HG03469 (cell line): ENCODE measurements at regions not wholly inside any gene's neighbourhood (a gene's known extent, or its start where the extent isn't known, plus 50 kb on each side); places are given as distances from the start of the nearest gene placed in this dataset.

Experiments used
- ATAC-seq: cut with Tn5 transposase; IDR thresholded peaks from one replicate; pipeline ENCODE4 v1.9.1; 2021; ENCODE audit warnings: mild to moderate bottlenecking, moderate library complexity, moderate number of reproducible peaks; ENCODE audit not compliant: unreplicated experiment

DNA sequence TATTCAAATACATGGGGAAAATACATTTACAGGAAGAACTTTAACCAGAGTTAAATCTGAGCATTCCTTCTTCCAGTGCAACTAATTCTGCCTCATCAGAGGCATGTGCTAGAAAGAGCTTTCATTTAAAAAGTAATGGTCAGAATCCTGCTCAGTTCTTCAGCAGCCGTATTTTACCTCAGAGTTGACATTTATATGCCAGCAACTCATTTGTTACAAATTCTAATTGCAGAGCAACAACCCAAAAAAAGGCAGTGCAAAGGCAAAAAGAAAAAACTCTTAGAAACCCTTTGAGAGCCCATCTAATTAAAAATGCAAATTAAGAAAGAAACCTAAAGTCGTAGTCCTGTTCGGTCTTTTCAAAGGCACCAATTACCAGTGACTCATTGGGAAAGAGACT is 392.5 kb downstream of the PBX1 start:
- no peak for ATAC-seq

DNA sequence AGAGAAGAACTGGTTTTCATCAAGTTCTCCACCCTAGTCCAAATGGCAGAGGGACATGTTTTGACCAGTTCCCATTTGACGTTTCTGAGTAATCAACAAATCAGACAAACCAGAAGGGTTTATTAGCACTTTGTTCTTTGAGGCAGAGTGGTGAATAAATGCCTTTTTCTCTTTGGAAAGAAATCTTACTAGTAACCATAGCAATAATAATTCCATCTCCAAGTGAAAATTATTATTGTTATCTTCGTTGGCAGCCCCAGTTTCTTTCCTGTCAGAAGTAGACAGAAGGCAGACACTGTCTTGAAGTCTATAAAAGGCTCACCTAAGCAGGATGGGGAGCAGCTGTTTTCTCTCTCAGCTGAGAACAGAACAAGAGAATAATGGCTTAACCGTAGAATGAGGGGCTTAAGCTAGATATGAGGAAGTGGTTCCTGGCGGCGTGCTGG is 391.6 kb downstream of the PBX1 start:
- ATAC-seq = no peak

GRCh38 chr1:164949771-164950471 is 390.9 kb downstream of the PBX1 start:
- ATAC-seq = no peak

DNA sequence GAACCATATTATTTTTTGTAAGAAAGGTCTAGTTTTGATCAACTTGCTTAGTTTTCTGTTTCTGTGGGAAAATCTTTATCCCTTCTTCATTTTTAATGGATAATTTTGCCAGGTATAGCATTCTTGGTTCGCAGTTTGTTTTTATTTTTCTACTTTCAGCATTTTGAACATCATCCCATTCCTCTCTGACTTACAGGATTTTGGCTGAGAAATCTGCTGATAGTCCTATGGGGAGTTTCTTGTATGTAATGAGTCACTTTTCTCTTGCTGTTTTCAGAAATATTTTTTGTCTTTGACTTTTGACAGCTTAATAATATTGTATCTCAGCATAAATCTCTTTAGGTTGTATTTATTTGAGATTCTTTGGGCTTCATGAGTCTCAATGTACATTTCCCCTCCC is 389.1 kb downstream of the PBX1 start:
- no peak for ATAC-seq

- ATAC-seq = no peak
Observed at GRCh38 chr1:164937291-164937690, 378.3 kb downstream of the PBX1 start.

DNA sequence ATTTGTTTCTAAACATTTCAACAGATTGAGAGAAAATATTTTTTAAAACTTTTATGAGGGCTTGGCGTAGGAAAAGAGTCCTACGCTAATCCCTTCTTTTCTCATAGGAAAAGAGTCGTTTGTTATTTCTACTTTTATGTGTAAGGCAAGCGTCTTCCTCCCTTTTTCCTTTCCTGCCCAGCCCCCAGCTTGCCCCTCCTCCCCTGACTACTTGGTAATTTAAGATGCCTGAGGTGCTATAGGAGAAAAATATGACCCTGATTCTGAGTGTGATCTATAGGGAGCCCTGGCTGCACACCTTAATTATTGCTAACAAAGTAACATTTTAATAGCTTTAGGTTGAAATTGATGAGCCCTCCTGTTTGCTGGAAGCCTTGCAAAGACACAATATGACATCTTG is 373.6 kb downstream of the PBX1 start:
- no peak for ATAC-seq

DNA sequence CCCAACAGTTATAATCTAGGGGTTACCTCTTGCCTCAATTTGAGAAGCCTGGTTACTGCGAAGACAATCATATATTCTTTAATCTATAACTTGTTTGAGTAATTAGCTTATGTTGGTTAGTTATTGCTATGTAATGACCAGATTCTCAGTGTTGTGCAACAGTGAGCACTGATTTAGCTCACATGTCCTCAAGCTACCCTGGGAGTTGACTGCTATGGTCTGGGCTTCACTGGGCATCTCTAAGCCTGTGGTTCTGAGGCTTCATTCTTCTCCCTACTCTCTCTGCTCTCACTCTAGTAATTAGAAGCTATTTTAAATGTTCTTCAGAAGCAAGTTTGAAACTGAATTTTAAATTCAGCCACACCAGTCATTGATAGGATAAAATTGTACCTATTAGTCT is 371.8 kb downstream of the PBX1 start:
- ATAC-seq = no peak

GRCh38 chr1:164930241-164930640 is 371.3 kb downstream of the PBX1 start:
- no peak for ATAC-seq

DNA sequence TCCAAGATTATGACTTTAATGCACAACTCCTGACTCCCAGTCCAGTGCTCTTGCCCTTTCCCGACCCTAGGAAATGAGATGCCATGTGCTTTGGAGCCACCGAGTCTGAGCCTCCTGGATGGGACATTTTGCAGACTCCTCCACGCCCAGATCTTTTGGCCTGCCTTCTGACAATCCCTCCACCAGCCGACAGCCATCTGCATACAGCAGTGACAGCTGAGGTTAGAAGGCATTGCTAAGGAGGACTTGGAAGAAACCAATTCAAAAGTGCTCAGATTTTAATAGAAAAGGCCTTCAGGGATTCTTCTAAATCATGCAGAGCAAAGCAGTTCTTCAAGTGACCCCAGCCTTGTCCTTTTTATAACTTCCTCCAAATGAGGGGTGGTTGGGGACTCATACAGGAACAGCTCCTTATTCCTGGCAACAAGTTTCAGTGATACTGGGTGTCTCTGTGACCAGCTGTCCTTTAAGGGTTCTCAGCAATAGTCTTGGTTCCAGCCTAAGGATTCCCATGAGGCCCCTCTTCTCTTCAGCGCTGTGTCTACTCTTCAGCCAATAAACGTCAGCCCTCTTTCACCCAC is 369.3 kb downstream of the PBX1 start:
- no peak for ATAC-seq

DNA sequence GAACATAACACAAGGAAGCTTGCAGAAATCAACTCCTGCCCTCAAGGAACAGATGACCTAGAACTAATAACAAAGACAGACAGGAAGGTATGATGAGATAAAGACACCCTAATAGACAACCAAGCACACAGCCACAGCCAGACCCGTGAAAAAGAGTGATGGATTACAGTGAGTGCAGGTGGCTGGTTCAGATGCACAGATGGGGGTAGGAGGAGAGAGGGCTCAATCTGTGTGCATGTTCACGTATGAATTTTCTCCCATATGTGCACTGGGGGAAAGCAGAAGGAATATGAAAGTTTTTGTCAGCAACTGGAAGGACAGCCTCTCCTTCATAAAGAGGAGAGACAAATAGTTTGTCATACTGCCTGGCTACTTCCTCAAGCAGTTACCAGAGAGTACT is 367.1 kb downstream of the PBX1 start:
- ATAC-seq = no peak

DNA sequence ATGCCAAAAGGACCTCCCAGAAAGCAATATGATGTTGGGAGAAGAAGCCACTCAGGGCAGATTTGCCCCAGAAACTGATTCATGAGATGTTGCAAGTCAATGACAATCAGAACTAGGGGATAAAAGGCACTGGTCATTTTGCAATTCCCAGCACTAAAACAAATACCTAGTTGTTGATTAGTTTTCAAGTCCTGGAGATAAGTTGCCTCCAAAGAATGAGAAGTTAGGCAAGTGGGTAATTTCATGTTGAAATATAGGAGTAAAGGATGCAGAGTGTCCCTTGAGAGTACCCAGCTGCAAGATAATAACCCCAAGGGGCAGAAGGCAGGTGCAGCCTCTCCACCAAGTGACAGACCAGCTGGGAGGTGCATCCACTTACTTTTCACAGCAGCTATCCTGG is 363.6 kb downstream of the PBX1 start:
- no peak for ATAC-seq

GRCh38 chr1:164921493-164921892 is 362.5 kb downstream of the PBX1 start:
- ATAC-seq = no peak

GRCh38 chr1:164918140-164918539 is 359.2 kb downstream of the PBX1 start:
- ATAC-seq = no peak

DNA sequence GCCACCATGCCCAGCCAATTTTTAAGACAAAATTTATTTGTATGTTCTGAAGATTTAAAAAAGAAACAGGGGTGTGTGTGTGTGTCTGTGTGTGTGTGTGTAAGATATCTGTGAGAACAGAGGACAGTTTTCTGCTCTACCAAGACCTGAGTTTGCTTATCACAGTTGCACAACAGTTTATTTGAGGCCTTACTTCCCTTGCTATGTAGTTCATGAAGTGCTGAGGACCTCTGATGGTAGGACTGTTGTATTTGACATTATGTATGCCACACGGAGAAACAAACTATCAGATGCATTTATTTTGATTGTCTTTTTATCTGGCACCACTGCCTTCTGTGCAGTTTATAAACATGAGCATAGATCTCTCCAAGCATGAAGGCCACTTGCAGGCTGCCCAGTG is 355.2 kb downstream of the PBX1 start:
- no peak for ATAC-seq

- no peak for ATAC-seq
Observed at GRCh38 chr1:164912290-164912689, 353.3 kb downstream of the PBX1 start.

- no peak for ATAC-seq
Observed at GRCh38 chr1:164910671-164911070, 351.7 kb downstream of the PBX1 start.

GRCh38 chr1:164907666-164908065 is 348.7 kb downstream of the PBX1 start:
- ATAC-seq = no peak

- no peak for ATAC-seq
Observed at GRCh38 chr1:164905869-164906268, 346.9 kb downstream of the PBX1 start.

- no peak for ATAC-seq
Observed at GRCh38 chr1:164902491-164902890, 343.5 kb downstream of the PBX1 start.
